ENCODE measurements at regions not wholly inside any gene's neighbourhood (a gene's known extent, or its start where the extent isn't known, plus 50 kb on each side); places are given as distances from the start of the nearest gene placed in this dataset.
"Not testable (repeated sequence)": the region's sequence is repeated elsewhere in the genome, so short reads cannot be mapped to it uniquely, and the experiment has no call there.

- no peaks in the 10 kb centered on the region for H3K36me3 ChIP-seq
- in situ Hi-C loops (cut with MboI; ENCODE audit: low pct_ligation_motif_present in 1 of 4, low pct_unique_long_range_greater_than_20kb in 1 of 4, low sequenced_read_pairs in 3 of 4) = no loop called here
- no peaks in the 10 kb centered on the region for H3K9me3 ChIP-seq
- intact Hi-C loops (cut with DNase I; ENCODE audit: low total_unique reads) = no loop called here
- H3K27me3 ChIP-seq = no peaks in the 10 kb centered on the region
- H3K4me3 ChIP-seq = no peak overlapping the region
- no peak for DNase-seq
- no peak overlapping the region for H3K27ac ChIP-seq
- H3K4me1 ChIP-seq = no peaks in the 10 kb centered on the region
- TF ChIP-seq POLR2AphosphoS5 (IDR thresholded peaks at IDR 0.05) (no peak), EP300 (IDR thresholded peaks at IDR 0.05; ENCODE audit: low read depth) (no peak)
- 56 to 73% methylated on average over 1 to 3 of the region's 3 CpGs for WGBS, 2 donors (ENCODE audit: low coverage in 1 of 2)
These were observed 961.7 kb upstream of the COX7C start for GRCh38 chr5:85656050-85656449.

GRCh38 chr5:85657328-85657727 is 960.4 kb upstream of the COX7C start:
- H3K27me3 ChIP-seq; H3K9me3 ChIP-seq; DNase-seq; intact Hi-C loops (cut with DNase I; ENCODE audit: low total_unique reads); H3K4me1 ChIP-seq; H3K27ac ChIP-seq; H3K4me3 ChIP-seq; H3K36me3 ChIP-seq; in situ Hi-C loops (cut with MboI; ENCODE audit: low pct_ligation_motif_present in 1 of 4, low pct_unique_long_range_greater_than_20kb in 1 of 4, low sequenced_read_pairs in 3 of 4): not testable (repeated sequence)
- 79 to 92% methylated on average over 1 of the region's 1 CpG for WGBS, 2 donors (ENCODE audit: low coverage in 1 of 2)

DNA sequence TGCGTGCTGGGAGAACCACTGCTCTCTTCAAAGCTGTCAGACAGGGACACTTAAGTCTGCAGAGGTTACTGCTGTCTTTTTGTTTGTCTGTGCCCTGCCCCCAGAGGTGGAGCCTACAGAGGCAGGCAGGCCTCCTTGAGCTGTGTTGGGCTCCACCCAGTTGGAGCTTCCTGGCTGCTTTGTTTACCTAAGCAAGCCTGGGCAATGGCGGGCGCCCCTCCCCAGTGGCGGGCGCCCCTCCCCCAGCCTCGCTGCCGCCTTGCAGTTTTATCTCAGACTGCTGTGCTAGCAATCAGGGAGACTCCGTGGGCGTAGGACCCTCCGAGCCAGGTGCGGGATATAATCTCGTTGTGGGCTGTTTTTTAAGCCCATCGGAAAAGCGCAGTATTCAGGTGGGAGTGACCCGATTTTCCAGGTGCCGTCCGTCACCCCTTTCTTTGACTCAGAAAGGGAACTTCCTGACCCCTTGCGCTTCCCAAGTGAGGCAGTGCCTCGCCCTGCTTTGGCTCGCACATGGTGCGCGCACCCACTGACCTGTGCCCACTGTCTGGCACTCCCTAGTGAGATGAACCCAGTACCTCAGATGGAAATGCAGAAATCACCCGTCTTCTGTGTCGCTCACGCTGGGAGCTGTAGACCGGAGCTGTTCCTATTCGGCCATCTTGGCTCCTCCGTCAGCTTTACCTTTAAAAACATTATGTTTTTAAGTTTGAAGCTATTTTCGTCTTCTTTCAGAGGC is 954.6 kb upstream of the COX7C start:
- H3K4me3 ChIP-seq; H3K36me3 ChIP-seq; H3K4me1 ChIP-seq; intact Hi-C loops (cut with DNase I; ENCODE audit: low total_unique reads); H3K27ac ChIP-seq; H3K27me3 ChIP-seq; in situ Hi-C loops (cut with MboI; ENCODE audit: low pct_ligation_motif_present in 1 of 4, low pct_unique_long_range_greater_than_20kb in 1 of 4, low sequenced_read_pairs in 3 of 4); DNase-seq; H3K9me3 ChIP-seq: not testable (repeated sequence)
- WGBS, 2 donors (ENCODE audit: low coverage in 1 of 2) = 87 to 88% methylated on average over 5 to 14 of the region's 29 CpGs

- in situ Hi-C loops (cut with MboI; ENCODE audit: low pct_ligation_motif_present in 1 of 4, low pct_unique_long_range_greater_than_20kb in 1 of 4, low sequenced_read_pairs in 3 of 4) = no loop called here
- Histone ChIP-seq H3K27me3 (no peaks in the 10 kb centered on the region), H3K36me3 (no peaks in the 10 kb centered on the region), H3K4me1 (no peaks in the 10 kb centered on the region), H3K9me3 (no peaks in the 10 kb centered on the region), H3K27ac (no peak overlapping the region), H3K4me3 (no peak overlapping the region)
- TF ChIP-seq POLR2AphosphoS5 (IDR thresholded peaks at IDR 0.05) = no peak
- TF ChIP-seq, protein P1, sequence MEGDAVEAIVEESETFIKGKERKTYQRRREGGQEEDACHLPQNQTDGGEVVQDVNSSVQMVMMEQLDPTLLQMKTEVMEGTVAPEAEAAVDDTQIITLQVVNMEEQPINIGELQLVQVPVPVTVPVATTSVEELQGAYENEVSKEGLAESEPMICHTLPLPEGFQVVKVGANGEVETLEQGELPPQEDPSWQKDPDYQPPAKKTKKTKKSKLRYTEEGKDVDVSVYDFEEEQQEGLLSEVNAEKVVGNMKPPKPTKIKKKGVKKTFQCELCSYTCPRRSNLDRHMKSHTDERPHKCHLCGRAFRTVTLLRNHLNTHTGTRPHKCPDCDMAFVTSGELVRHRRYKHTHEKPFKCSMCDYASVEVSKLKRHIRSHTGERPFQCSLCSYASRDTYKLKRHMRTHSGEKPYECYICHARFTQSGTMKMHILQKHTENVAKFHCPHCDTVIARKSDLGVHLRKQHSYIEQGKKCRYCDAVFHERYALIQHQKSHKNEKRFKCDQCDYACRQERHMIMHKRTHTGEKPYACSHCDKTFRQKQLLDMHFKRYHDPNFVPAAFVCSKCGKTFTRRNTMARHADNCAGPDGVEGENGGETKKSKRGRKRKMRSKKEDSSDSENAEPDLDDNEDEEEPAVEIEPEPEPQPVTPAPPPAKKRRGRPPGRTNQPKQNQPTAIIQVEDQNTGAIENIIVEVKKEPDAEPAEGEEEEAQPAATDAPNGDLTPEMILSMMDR (IDR thresholded peaks at IDR 0.05) = no peak
- no peak for TF ChIP-seq EP300 (IDR thresholded peaks at IDR 0.05; ENCODE audit: low read depth)
- no peak for TF ChIP-seq POLR2A (IDR thresholded peaks at IDR 0.05)
- WGBS, 2 donors (ENCODE audit: low coverage in 1 of 2) = 53 to 58% methylated on average over 2 of the region's 2 CpGs
- DNase-seq = no peak
- intact Hi-C loops (cut with DNase I; ENCODE audit: low total_unique reads) = no loop called here
These were observed 954.1 kb upstream of the COX7C start for GRCh38 chr5:85663708-85664031.

- DNase-seq = no peak
- in situ Hi-C loops (cut with MboI; ENCODE audit: low pct_ligation_motif_present in 1 of 4, low pct_unique_long_range_greater_than_20kb in 1 of 4, low sequenced_read_pairs in 3 of 4) (no loop called here), intact Hi-C loops (cut with DNase I; ENCODE audit: low total_unique reads) (no loop called here)
- Histone ChIP-seq H3K36me3 (no peaks in the 10 kb centered on the region), H3K4me1 (no peaks in the 10 kb centered on the region), H3K4me3 (no peak overlapping the region), H3K27me3 (no peaks in the 10 kb centered on the region), H3K27ac (no peak overlapping the region), H3K9me3 (no peaks in the 10 kb centered on the region)
- no peak for TF ChIP-seq POLR2A (IDR thresholded peaks at IDR 0.05)
- TF ChIP-seq, protein P1 (IDR thresholded peaks at IDR 0.05) = no peak
- no peak for TF ChIP-seq POLR2AphosphoS5 (IDR thresholded peaks at IDR 0.05)
- no peak for TF ChIP-seq EP300 (IDR thresholded peaks at IDR 0.05; ENCODE audit: low read depth)
These were observed 947.3 kb upstream of the COX7C start for GRCh38 chr5:85670417-85670816.

Data from transverse colon (tissue), 4 donors.